CD4-positive, alpha-beta T cell (primary cell): ENCODE measurements at regions not wholly inside any gene's neighbourhood (a gene's known extent, or its start where the extent isn't known, plus 50 kb on each side); places are given as distances from the start of the nearest gene placed in this dataset.

ENCODE experiments used
- ATAC-seq: fragments of 200-7000 bp; cut with Tn5 transposase; one replicate; pipeline ENCODE4 v1.10.0; 2022; ENCODE audit warnings: mild to moderate bottlenecking; ENCODE audit not compliant: poor library complexity
- CTCF ChIA-PET: fragments of 350-600 bp; sonication (Branson Sonifier 250); formaldehyde crosslinking; loops from one replicate; lab custom pipeline; 2021; ENCODE audit warnings: antibody characterized with exemption, inconsistent platforms; lab: Charles Lee
- POLR2A ChIA-PET: fragments of 350-600 bp; sonication (Branson Sonifier 250); formaldehyde crosslinking; loops from one replicate; lab custom pipeline; 2021; ENCODE audit warnings: antibody characterized with exemption, inconsistent platforms; lab: Charles Lee
- DNase-seq, 14 experiments: peaks; one replicate each; pipeline ENCODE4 v3.0.0-alpha.2; 2013 to 2020; ENCODE audit warnings: mixed read lengths in 2 of 14
- H3K27ac ChIP-seq, 2 donors: one replicate each; pipeline versions ENCODE4 v1.5.1 to v1.7.0; 2013; ENCODE audit warnings: low read length in 2 of 2, low read depth in 1 of 2, mild to moderate bottlenecking in 1 of 2
- H3K27me3 ChIP-seq, 2 experiments: 1 replicate in 1 of 2; 2 replicates in 1 of 2; pipeline versions ENCODE4 v1.6.1 to v1.7.0; 2013; ENCODE audit warnings: low read length in 2 of 2, control low read depth in 1 of 2, mild to moderate bottlenecking in 1 of 2, moderate library complexity in 1 of 2; ENCODE audit not compliant: insufficient read depth in 2 of 2, control insufficient read depth in 1 of 2
- H3K36me3 ChIP-seq: one replicate; pipeline ENCODE4 v1.6.1; 2013; ENCODE audit warnings: low read length, control low read depth; ENCODE audit not compliant: insufficient read depth
- H3K4me1 ChIP-seq: one replicate; pipeline ENCODE4 v1.6.1; 2013; ENCODE audit warnings: low read length, control low read depth; ENCODE audit not compliant: insufficient read depth
- H3K4me3 ChIP-seq: one replicate; pipeline ENCODE4 v1.5.1; 2013; ENCODE audit warnings: mild to moderate bottlenecking, low read length, moderate library complexity
- H3K9me3 ChIP-seq, 2 experiments: 1 replicate in 1 of 2; 2 replicates in 1 of 2; pipeline versions ENCODE4 v1.6.1 to v1.7.0; 2013; ENCODE audit warnings: low read length in 2 of 2, mild to moderate bottlenecking in 2 of 2, control low read depth in 1 of 2, moderate library complexity in 1 of 2; ENCODE audit not compliant: control insufficient read depth in 1 of 2, insufficient read depth in 1 of 2
- H3K27ac Mint-ChIP-seq: one replicate; pipeline ENCODE4 v1.8.0; 2020; ENCODE audit warnings: mixed read lengths
- H3K27me3 Mint-ChIP-seq: one replicate; pipeline ENCODE4 v1.8.0; 2021; ENCODE audit warnings: mixed read lengths
- H3K36me3 Mint-ChIP-seq: one replicate; pipeline ENCODE4 v1.8.0; 2021; ENCODE audit warnings: low read depth, mixed read lengths
- H3K4me1 Mint-ChIP-seq: one replicate; pipeline ENCODE4 v1.8.0; 2021; ENCODE audit warnings: low read depth, mixed read lengths
- H3K4me3 Mint-ChIP-seq: one replicate; pipeline ENCODE4 v1.8.0; 2020; ENCODE audit warnings: mild to moderate bottlenecking, mixed read lengths
- H3K9me3 Mint-ChIP-seq: one replicate; pipeline ENCODE4 v1.8.0; 2020; ENCODE audit warnings: mixed read lengths
- CTCF ChIP-seq: fragments of 200-600 bp; IDR thresholded peaks from one replicate; pipeline ENCODE4 v1.8.0; 2022; ENCODE audit warnings: antibody characterized with exemption, mild to moderate bottlenecking
- intact Hi-C, 2 experiments: fragments of 100-400 bp; cut with DNase I in 1 of 2; cut with micrococcal nuclease in 1 of 2; formaldehyde crosslinking; loops; one replicate each; pipeline versions ENCODE4 v1.15.1 to v1.9.0; 2023 to 2025; cut with DNase I, micrococcal nuclease

GRCh38 chr7:68858497-68858896, 739.8 kb upstream of the AUTS2 start:
- H3K36me3 ChIP-seq: no peaks in the 10 kb centered on the region
- TF ChIP-seq CTCF: no peak
- H3K9me3 ChIP-seq: peaks cover 7 to 22% of the 10 kb centered on the region in 2 experiments
- peaks cover 4% of the 10 kb centered on the region for H3K9me3 Mint-ChIP-seq
- DNase-seq (no peak), ATAC-seq (no peak)
- no peak overlapping the region for H3K4me3 ChIP-seq
- intact Hi-C loops: no loop called here
- no peak overlapping the region for H3K4me3 Mint-ChIP-seq
- no peak overlapping the region for H3K27ac Mint-ChIP-seq
- no peaks in the 10 kb centered on the region for H3K36me3 Mint-ChIP-seq
- ChIA-PET CTCF (no interaction called here), POLR2A (no interaction called here)
- H3K4me1 Mint-ChIP-seq: no peaks in the 10 kb centered on the region
- H3K4me1 ChIP-seq: no peaks in the 10 kb centered on the region
- no peak overlapping the region for H3K27ac ChIP-seq
- no peaks in the 10 kb centered on the region for H3K27me3 Mint-ChIP-seq
- H3K27me3 ChIP-seq: no peaks in the 10 kb centered on the region

- H3K9me3 Mint-ChIP-seq: peaks cover 6% of the 10 kb centered on the region
- no peak overlapping the region for H3K4me3 ChIP-seq
- H3K27me3 ChIP-seq: no peaks in the 10 kb centered on the region
- ChIA-PET POLR2A (no interaction called here), CTCF (no interaction called here)
- no peak overlapping the region for H3K4me3 Mint-ChIP-seq
- intact Hi-C loops: no loop called here
- H3K27ac Mint-ChIP-seq: no peak overlapping the region
- no peaks in the 10 kb centered on the region for H3K4me1 ChIP-seq
- H3K9me3 ChIP-seq: peaks cover 7 to 34% of the 10 kb centered on the region in 2 experiments
- no peaks in the 10 kb centered on the region for H3K4me1 Mint-ChIP-seq
- no peak for TF ChIP-seq CTCF
- H3K27me3 Mint-ChIP-seq: no peaks in the 10 kb centered on the region
- H3K27ac ChIP-seq: no peak overlapping the region
- DNase-seq: no peak
- H3K36me3 ChIP-seq: no peaks in the 10 kb centered on the region
- no peak for ATAC-seq
- no peaks in the 10 kb centered on the region for H3K36me3 Mint-ChIP-seq
Measured at GRCh38 chr7:68861171-68861570, 737.1 kb upstream of the AUTS2 start.

GRCh38 chr7:68862261-68862660, 736.0 kb upstream of the AUTS2 start:
- DNase-seq (no peak), ATAC-seq (no peak)
- Histone ChIP-seq H3K4me1 (no peaks in the 10 kb centered on the region), H3K27ac (no peak overlapping the region), H3K27me3 (no peaks in the 10 kb centered on the region), H3K9me3 (peaks cover 7 to 30% of the 10 kb centered on the region in 2 experiments), H3K4me3 (no peak overlapping the region), H3K36me3 (no peaks in the 10 kb centered on the region)
- no peak overlapping the region for H3K27ac Mint-ChIP-seq
- no peaks in the 10 kb centered on the region for H3K4me1 Mint-ChIP-seq
- ChIA-PET CTCF (no interaction called here), POLR2A (no interaction called here)
- TF ChIP-seq CTCF: no peak
- no peaks in the 10 kb centered on the region for H3K27me3 Mint-ChIP-seq
- intact Hi-C loops: no loop called here
- no peak overlapping the region for H3K4me3 Mint-ChIP-seq
- H3K36me3 Mint-ChIP-seq: no peaks in the 10 kb centered on the region
- H3K9me3 Mint-ChIP-seq: peaks cover 10% of the 10 kb centered on the region
